ENCODE measurements at regions not wholly inside any gene's neighbourhood (a gene's known extent, or its start where the extent isn't known, plus 50 kb on each side); places are given as distances from the start of the nearest gene placed in this dataset.

GRCh38 chr6:51398793-51399192, 580.1 kb downstream of the TFAP2B start:
- no peaks in the 10 kb centered on the region for H3K27me3 ChIP-seq (ENCODE audit: low read depth)
- intact Hi-C loops (cut with micrococcal nuclease) = no loop called here

GRCh38 chr6:51410453-51410852, 591.8 kb downstream of the TFAP2B start:
- intact Hi-C loops (cut with micrococcal nuclease) = no loop called here
- no peak for DNase-seq

More at GRCh38 chr6:51398793-51399192, 580.1 kb downstream of the TFAP2B start:
- no peak for TF ChIP-seq CTCF (IDR thresholded peaks at IDR 0.05; ENCODE audit: borderline replicate concordance)
- H3K4me3 ChIP-seq = no peak overlapping the region
- H3K27ac ChIP-seq (replicated peaks) = no peak overlapping the region
- no peaks in the 10 kb centered on the region for H3K36me3 ChIP-seq
- no peak for DNase-seq
- H3K4me1 ChIP-seq = no peaks in the 10 kb centered on the region
- no peaks in the 10 kb centered on the region for H3K9me3 ChIP-seq (replicated peaks)

GRCh38 chr6:51411496-51412125, 592.9 kb downstream of the TFAP2B start:
- no peak for TF ChIP-seq CTCF (IDR thresholded peaks at IDR 0.05; ENCODE audit: borderline replicate concordance)
- no peaks in the 10 kb centered on the region for H3K4me1 ChIP-seq
- no peak overlapping the region for H3K4me3 ChIP-seq
- no peaks in the 10 kb centered on the region for H3K27me3 ChIP-seq (ENCODE audit: low read depth)
- intact Hi-C loops (cut with micrococcal nuclease) = no loop called here
- no peak for DNase-seq
- H3K36me3 ChIP-seq = no peaks in the 10 kb centered on the region
- peaks cover 6% of the 10 kb centered on the region for H3K9me3 ChIP-seq (replicated peaks)
- H3K27ac ChIP-seq (replicated peaks) = no peak overlapping the region

More at GRCh38 chr6:51410453-51410852, 591.8 kb downstream of the TFAP2B start:
- peaks cover 6% of the 10 kb centered on the region for H3K9me3 ChIP-seq (replicated peaks)
- H3K4me3 ChIP-seq = no peak overlapping the region
- no peaks in the 10 kb centered on the region for H3K27me3 ChIP-seq (ENCODE audit: low read depth)
- no peaks in the 10 kb centered on the region for H3K36me3 ChIP-seq
- H3K27ac ChIP-seq (replicated peaks) = no peak overlapping the region
- no peaks in the 10 kb centered on the region for H3K4me1 ChIP-seq
- TF ChIP-seq CTCF (IDR thresholded peaks at IDR 0.05; ENCODE audit: borderline replicate concordance) = no peak

GRCh38 chr6:51414361-51414760, 595.7 kb downstream of the TFAP2B start:
- Histone ChIP-seq H3K27me3 (ENCODE audit: low read depth) (no peaks in the 10 kb centered on the region), H3K9me3 (replicated peaks) (peaks cover 6% of the 10 kb centered on the region), H3K36me3 (no peaks in the 10 kb centered on the region), H3K27ac (replicated peaks) (no peak overlapping the region), H3K4me3 (no peak overlapping the region), H3K4me1 (no peaks in the 10 kb centered on the region)
- intact Hi-C loops (cut with micrococcal nuclease) = no loop called here
- no peak for TF ChIP-seq CTCF (IDR thresholded peaks at IDR 0.05; ENCODE audit: borderline replicate concordance)
- DNase-seq = no peak

GRCh38 chr6:51415501-51415900, 596.8 kb downstream of the TFAP2B start:
- TF ChIP-seq CTCF (IDR thresholded peaks at IDR 0.05; ENCODE audit: borderline replicate concordance) = no peak
- Histone ChIP-seq H3K4me3 (no peak overlapping the region), H3K4me1 (no peaks in the 10 kb centered on the region), H3K36me3 (no peaks in the 10 kb centered on the region), H3K27ac (replicated peaks) (no peak overlapping the region), H3K27me3 (ENCODE audit: low read depth) (no peaks in the 10 kb centered on the region), H3K9me3 (replicated peaks) (peaks cover under 1% of the 10 kb centered on the region)
- intact Hi-C loops (cut with micrococcal nuclease) = no loop called here
- DNase-seq = no peak
